Neural crest cell (in vitro differentiated cells): ENCODE measurements at regions not wholly inside any gene's neighbourhood (a gene's known extent, or its start where the extent isn't known, plus 50 kb on each side); places are given as distances from the start of the nearest gene placed in this dataset.

Source experiments
- DNase-seq: peaks from one replicate; pipeline ENCODE4 v3.0.0; 2021; ENCODE audit warnings: low read depth, mixed read lengths, low spot score
- H3K27ac Mint-ChIP-seq: one replicate; pipeline ENCODE4 v1.8.0; 2021; ENCODE audit warnings: mild to moderate bottlenecking, mixed read lengths; ENCODE audit not compliant: unreplicated experiment
- H3K27me3 Mint-ChIP-seq: 2 replicates; pipeline ENCODE4 v1.8.0; 2021; ENCODE audit warnings: low read depth, mild to moderate bottlenecking, mixed read lengths
- H3K36me3 Mint-ChIP-seq: 2 replicates; pipeline ENCODE4 v1.8.0; 2021; ENCODE audit warnings: low read depth, mild to moderate bottlenecking, mixed read lengths
- H3K4me1 Mint-ChIP-seq: 2 replicates; pipeline ENCODE4 v1.8.0; 2021; ENCODE audit warnings: mixed read lengths
- H3K4me3 Mint-ChIP-seq: one replicate; pipeline ENCODE4 v1.8.0; 2021; ENCODE audit warnings: mild to moderate bottlenecking, mixed read lengths
- H3K9me3 Mint-ChIP-seq: 2 replicates; pipeline ENCODE4 v1.8.0; 2021; ENCODE audit warnings: mixed read lengths
- TF ChIP-seq, protein P1 (sequence below): fragments of 200-600 bp; sonication (generic); conservative IDR thresholded peaks from 2 replicates; pipeline ENCODE4 v1.5.0; 2021; ENCODE audit warnings: antibody characterized with exemption, mild to moderate bottlenecking

GRCh38 chr13:32904266-32904665 is 112.0 kb upstream of the KL start:
- Mint-ChIP-seq H3K4me1 (peaks cover 3% of the 10 kb centered on the region), H3K36me3 (no peaks in the 10 kb centered on the region), H3K27ac (no peak overlapping the region), H3K27me3 (no peaks in the 10 kb centered on the region), H3K9me3 (peaks cover 3% of the 10 kb centered on the region), H3K4me3 (no peak overlapping the region)
- no peak for DNase-seq
- TF ChIP-seq, protein P1, sequence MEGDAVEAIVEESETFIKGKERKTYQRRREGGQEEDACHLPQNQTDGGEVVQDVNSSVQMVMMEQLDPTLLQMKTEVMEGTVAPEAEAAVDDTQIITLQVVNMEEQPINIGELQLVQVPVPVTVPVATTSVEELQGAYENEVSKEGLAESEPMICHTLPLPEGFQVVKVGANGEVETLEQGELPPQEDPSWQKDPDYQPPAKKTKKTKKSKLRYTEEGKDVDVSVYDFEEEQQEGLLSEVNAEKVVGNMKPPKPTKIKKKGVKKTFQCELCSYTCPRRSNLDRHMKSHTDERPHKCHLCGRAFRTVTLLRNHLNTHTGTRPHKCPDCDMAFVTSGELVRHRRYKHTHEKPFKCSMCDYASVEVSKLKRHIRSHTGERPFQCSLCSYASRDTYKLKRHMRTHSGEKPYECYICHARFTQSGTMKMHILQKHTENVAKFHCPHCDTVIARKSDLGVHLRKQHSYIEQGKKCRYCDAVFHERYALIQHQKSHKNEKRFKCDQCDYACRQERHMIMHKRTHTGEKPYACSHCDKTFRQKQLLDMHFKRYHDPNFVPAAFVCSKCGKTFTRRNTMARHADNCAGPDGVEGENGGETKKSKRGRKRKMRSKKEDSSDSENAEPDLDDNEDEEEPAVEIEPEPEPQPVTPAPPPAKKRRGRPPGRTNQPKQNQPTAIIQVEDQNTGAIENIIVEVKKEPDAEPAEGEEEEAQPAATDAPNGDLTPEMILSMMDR, result no peak

DNA sequence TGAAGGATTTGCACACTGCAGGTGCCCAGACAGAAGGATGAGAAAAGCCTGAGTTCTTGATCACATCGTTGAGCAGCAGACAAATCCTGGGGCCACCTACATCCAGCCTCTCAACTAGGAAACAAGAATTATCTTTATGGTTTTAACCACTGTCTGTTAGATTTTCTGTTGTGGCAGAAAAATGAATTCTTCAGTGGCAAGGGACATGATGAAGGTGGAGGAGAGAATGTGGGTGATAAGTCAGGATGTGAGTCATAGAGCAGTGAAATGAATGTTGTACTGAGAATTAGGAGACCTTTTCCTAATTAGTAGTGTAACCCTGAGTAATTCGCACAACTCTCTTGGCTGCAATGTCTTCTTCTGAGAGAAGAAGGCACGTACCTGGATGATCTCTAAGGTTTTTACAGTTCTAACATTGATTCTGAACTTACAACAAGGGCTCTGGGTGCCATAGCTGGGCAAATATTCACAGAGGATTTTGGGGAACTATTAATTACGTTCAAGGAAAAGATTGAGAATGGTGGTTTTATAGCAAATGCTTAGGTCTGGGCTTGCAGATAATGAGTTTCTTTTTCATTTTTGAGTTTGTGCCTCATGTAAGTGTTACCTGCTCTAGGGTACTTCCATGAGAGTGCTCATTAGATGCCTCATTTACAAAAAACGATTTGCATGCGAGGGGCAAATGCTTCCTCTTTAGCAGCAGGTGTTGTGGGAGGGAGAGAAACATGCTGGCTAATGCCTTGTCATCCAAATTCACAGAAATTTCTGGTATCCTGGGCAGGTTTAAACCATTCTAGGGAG is 111.0 kb upstream of the KL start:
- peaks cover 6% of the 10 kb centered on the region for H3K4me1 Mint-ChIP-seq
- H3K4me3 Mint-ChIP-seq, result no peak overlapping the region

DNA sequence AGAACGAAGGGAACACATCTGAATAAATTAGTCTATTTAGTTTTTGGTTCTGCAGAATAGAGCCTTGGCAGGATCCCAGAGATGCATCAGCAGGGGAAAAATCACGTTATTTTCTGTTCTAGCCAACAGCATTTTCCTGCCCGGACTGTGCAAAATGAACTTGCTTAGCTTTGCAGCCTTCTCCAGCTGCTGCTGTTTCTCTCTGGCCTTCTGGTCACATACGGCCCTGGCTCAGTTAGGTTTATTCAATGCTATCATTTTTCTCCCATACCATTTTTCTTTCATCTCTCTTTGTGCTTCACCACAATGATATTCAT is 110.4 kb upstream of the KL start:
- H3K27me3 Mint-ChIP-seq, result no peaks in the 10 kb centered on the region
- peaks cover 9% of the 10 kb centered on the region for H3K4me1 Mint-ChIP-seq
- peaks cover 3% of the 10 kb centered on the region for H3K9me3 Mint-ChIP-seq
- DNase-seq, result no peak
- TF ChIP-seq, protein P1, result no peak
- no peak overlapping the region for H3K27ac Mint-ChIP-seq
- no peaks in the 10 kb centered on the region for H3K36me3 Mint-ChIP-seq
- H3K4me3 Mint-ChIP-seq, result no peak overlapping the region

More for the DNA sequence above, 111.0 kb upstream of the KL start:
- peaks cover 3% of the 10 kb centered on the region for H3K9me3 Mint-ChIP-seq
- H3K27me3 Mint-ChIP-seq, result no peaks in the 10 kb centered on the region
- no peaks in the 10 kb centered on the region for H3K36me3 Mint-ChIP-seq
- H3K27ac Mint-ChIP-seq, result no peak overlapping the region
- TF ChIP-seq, protein P1, result no peak
- no peak for DNase-seq

DNA sequence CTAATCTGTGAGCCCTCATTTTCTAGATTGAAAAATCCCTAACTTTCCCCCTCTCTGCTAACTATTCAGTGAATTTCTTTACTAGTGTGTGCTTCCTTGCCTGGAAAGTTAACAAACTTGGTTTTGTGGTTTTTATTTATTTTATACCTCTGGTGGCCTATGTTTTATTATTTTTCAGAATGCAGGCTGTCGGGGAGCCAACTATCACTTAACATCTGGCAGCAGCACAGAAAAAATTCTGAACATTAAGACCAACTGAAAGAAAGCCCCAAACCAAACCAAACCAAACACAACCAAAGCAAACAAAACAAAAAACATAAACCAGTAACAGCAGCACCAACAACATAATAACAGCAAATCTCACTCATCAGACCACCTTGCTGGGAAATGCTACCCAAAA is 109.0 kb upstream of the KL start:
- Mint-ChIP-seq H3K36me3 (no peaks in the 10 kb centered on the region), H3K9me3 (no peaks in the 10 kb centered on the region), H3K4me1 (peaks cover 9% of the 10 kb centered on the region), H3K27ac (no peak overlapping the region), H3K27me3 (no peaks in the 10 kb centered on the region), H3K4me3 (no peak overlapping the region)
- no peak for DNase-seq
- TF ChIP-seq, protein P1, result no peak

- DNase-seq, result no peak
- Mint-ChIP-seq H3K9me3 (no peaks in the 10 kb centered on the region), H3K27ac (no peak overlapping the region), H3K4me3 (no peak overlapping the region), H3K4me1 (peaks cover 9% of the 10 kb centered on the region), H3K36me3 (no peaks in the 10 kb centered on the region), H3K27me3 (no peaks in the 10 kb centered on the region)
- TF ChIP-seq, protein P1, result no peak
These were observed 105.7 kb upstream of the KL start for GRCh38 chr13:32910530-32910929.
